DND-41 (cell line): ENCODE measurements at regions not wholly inside any gene's neighbourhood (a gene's known extent, or its start where the extent isn't known, plus 50 kb on each side); places are given as distances from the start of the nearest gene placed in this dataset.

ENCODE experiments used
- EZH2 ChIP-seq: IDR thresholded peaks from 3 replicates; pipeline ENCODE4 v1.6.1; 2012; ENCODE audit warnings: borderline replicate concordance, low read depth, mild to moderate bottlenecking, moderate library complexity, low read length, inconsistent platforms; ENCODE audit not compliant: severe bottlenecking
- TF ChIP-seq, protein P1 (sequence below): IDR thresholded peaks from 2 replicates; pipeline ENCODE4 v1.5.1; 2012; ENCODE audit warnings: borderline replicate concordance, low read length, moderate library complexity, mild to moderate bottlenecking; ENCODE audit not compliant: poor library complexity, severe bottlenecking; ENCODE audit errors: extremely low read depth

DNA sequence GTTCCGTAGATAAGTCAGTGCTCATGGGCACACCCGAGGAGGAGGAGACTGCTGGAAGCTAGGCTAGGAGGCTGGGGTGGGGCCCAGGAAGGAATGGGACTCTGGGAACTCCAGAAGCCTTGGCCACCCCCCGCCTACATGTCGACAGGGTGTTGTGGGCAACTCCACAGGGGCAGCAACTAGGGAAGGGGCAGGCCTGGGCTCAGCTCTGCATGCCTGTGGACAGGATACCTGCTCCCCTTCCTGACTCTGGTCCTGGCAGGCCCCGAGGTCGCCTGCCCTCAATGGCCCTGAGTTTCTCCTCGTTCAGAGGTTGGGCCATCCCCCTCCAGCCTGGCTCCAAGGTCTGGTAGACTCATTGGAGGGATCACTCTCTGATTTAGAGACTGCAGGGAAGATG, 138.9 kb upstream of the LINGO1 start:
- TF ChIP-seq EZH2: no peak
- TF ChIP-seq, protein P1, sequence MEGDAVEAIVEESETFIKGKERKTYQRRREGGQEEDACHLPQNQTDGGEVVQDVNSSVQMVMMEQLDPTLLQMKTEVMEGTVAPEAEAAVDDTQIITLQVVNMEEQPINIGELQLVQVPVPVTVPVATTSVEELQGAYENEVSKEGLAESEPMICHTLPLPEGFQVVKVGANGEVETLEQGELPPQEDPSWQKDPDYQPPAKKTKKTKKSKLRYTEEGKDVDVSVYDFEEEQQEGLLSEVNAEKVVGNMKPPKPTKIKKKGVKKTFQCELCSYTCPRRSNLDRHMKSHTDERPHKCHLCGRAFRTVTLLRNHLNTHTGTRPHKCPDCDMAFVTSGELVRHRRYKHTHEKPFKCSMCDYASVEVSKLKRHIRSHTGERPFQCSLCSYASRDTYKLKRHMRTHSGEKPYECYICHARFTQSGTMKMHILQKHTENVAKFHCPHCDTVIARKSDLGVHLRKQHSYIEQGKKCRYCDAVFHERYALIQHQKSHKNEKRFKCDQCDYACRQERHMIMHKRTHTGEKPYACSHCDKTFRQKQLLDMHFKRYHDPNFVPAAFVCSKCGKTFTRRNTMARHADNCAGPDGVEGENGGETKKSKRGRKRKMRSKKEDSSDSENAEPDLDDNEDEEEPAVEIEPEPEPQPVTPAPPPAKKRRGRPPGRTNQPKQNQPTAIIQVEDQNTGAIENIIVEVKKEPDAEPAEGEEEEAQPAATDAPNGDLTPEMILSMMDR: no peak
